Caco-2 (cell line): ENCODE measurements at regions not wholly inside any gene's neighbourhood (a gene's known extent, or its start where the extent isn't known, plus 50 kb on each side); places are given as distances from the start of the nearest gene placed in this dataset.

Source experiments
- BruUV-seq: library from RNA; stranded (reverse); fragments of 400-500 nt; replicated peaks from 2 replicates; lab custom pipeline; 2021; lab: Mats Ljungman, UMichigan
- CTCF ChIA-PET: fragments of 300-600 bp; sonication (Branson Sonifier 250); formaldehyde crosslinking; loops from one replicate; lab custom pipeline; 2022; ENCODE audit warnings: antibody characterized with exemption; lab: Charles Lee
- POLR2A ChIA-PET: fragments of 300-600 bp; sonication (Branson Sonifier 250); formaldehyde crosslinking; loops from one replicate; lab custom pipeline; 2022; ENCODE audit warnings: antibody characterized with exemption; lab: Charles Lee
- DNase-seq, 2 experiments: peaks; one replicate each; pipeline versions ENCODE4 v3.0.0 to v3.0.0-alpha.2; 2020 to 2022
- H3K27me3 ChIP-seq: replicated peaks from 2 replicates; pipeline ENCODE4 v1.6.0; 2011; ENCODE audit warnings: low read length; ENCODE audit not compliant: control insufficient read depth, insufficient read depth
- H3K36me3 ChIP-seq: 2 replicates; pipeline ENCODE4 v1.5.1; 2011; ENCODE audit warnings: low read length; ENCODE audit not compliant: control insufficient read depth, insufficient read depth
- H3K4me1 ChIP-seq: fragments of 250-450 bp; sonication (Bioruptor Pico); 2 replicates; pipeline ENCODE4 v1.5.1; 2020; ENCODE audit warnings: mild to moderate bottlenecking
- H3K4me3 ChIP-seq: 2 replicates; pipeline ENCODE4 v1.5.1; 2011; ENCODE audit warnings: low read depth, mild to moderate bottlenecking, control low read depth, low read length
- H3K9me3 ChIP-seq: fragments of 250-450 bp; sonication (Bioruptor Pico); 2 replicates; pipeline ENCODE4 v1.5.1; 2020; ENCODE audit warnings: mild to moderate bottlenecking, moderate library complexity
- H3K27ac Mint-ChIP-seq: one replicate; pipeline ENCODE4 v1.8.0; 2022; ENCODE audit warnings: mixed read lengths; ENCODE audit not compliant: unreplicated experiment
- H3K27me3 Mint-ChIP-seq: one replicate; pipeline ENCODE4 v1.8.0; 2022; ENCODE audit warnings: mixed read lengths; ENCODE audit not compliant: insufficient read depth, unreplicated experiment
- H3K36me3 Mint-ChIP-seq: one replicate; pipeline ENCODE4 v1.8.0; 2022; ENCODE audit warnings: mild to moderate bottlenecking, mixed read lengths; ENCODE audit not compliant: insufficient read depth, unreplicated experiment
- H3K4me1 Mint-ChIP-seq: one replicate; pipeline ENCODE4 v1.8.0; 2022; ENCODE audit warnings: low read depth, mixed read lengths; ENCODE audit not compliant: unreplicated experiment
- H3K4me3 Mint-ChIP-seq: one replicate; pipeline ENCODE4 v1.8.0; 2022; ENCODE audit warnings: mild to moderate bottlenecking, moderate library complexity, mixed read lengths; ENCODE audit not compliant: unreplicated experiment
- H3K9me3 Mint-ChIP-seq: one replicate; pipeline ENCODE4 v1.8.0; 2022; ENCODE audit warnings: mixed read lengths; ENCODE audit not compliant: unreplicated experiment
- intact Hi-C: fragments of 100-400 bp; cut with micrococcal nuclease; formaldehyde crosslinking; loops from one replicate; pipeline ENCODE4 v1.10.0; 2022; ENCODE audit not compliant: unreplicated experiment
- TF ChIP-seq, protein P1 (sequence below), 2 experiments: fragments of 200-600 bp in 1 of 2; IDR thresholded peaks; 1 replicate in 1 of 2; 2 replicates in 1 of 2; pipeline versions ENCODE4 v1.5.1 to v1.8.0; 2011 to 2022; ENCODE audit warnings: antibody characterized with exemption in 1 of 2, control low read depth in 1 of 2, inconsistent platforms in 1 of 2, low read depth in 1 of 2, low read length in 1 of 2, mild to moderate bottlenecking in 1 of 2, moderate library complexity in 1 of 2; ENCODE audit not compliant: insufficient read depth in 1 of 2, severe bottlenecking in 1 of 2, unreplicated experiment in 1 of 2

GRCh38 chr5:110852541-110852940 is 113.7 kb downstream of the SLC25A46 start:
- DNase-seq: no peak
- TF ChIP-seq, protein P1, sequence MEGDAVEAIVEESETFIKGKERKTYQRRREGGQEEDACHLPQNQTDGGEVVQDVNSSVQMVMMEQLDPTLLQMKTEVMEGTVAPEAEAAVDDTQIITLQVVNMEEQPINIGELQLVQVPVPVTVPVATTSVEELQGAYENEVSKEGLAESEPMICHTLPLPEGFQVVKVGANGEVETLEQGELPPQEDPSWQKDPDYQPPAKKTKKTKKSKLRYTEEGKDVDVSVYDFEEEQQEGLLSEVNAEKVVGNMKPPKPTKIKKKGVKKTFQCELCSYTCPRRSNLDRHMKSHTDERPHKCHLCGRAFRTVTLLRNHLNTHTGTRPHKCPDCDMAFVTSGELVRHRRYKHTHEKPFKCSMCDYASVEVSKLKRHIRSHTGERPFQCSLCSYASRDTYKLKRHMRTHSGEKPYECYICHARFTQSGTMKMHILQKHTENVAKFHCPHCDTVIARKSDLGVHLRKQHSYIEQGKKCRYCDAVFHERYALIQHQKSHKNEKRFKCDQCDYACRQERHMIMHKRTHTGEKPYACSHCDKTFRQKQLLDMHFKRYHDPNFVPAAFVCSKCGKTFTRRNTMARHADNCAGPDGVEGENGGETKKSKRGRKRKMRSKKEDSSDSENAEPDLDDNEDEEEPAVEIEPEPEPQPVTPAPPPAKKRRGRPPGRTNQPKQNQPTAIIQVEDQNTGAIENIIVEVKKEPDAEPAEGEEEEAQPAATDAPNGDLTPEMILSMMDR (IDR thresholded peaks at IDR 0.05; ENCODE audit: insufficient read depth in 1 of 2, low read depth in 1 of 2, low read length in 1 of 2, severe bottlenecking in 1 of 2, unreplicated experiment in 1 of 2): no peak
- Histone ChIP-seq H3K4me1 (no peaks in the 10 kb centered on the region), H3K9me3 (no peaks in the 10 kb centered on the region), H3K4me3 (no peak overlapping the region), H3K36me3 (no peaks in the 10 kb centered on the region), H3K27me3 (no peaks in the 10 kb centered on the region)
- no TSS peak for BruUV-seq
- H3K9me3 Mint-ChIP-seq: peaks cover 20% of the 10 kb centered on the region
- POLR2A ChIA-PET: no interaction called here
- CTCF ChIA-PET: no interaction called here
- no peaks in the 10 kb centered on the region for H3K36me3 Mint-ChIP-seq
- no peak overlapping the region for H3K4me3 Mint-ChIP-seq
- H3K4me1 Mint-ChIP-seq: no peaks in the 10 kb centered on the region
- H3K27ac Mint-ChIP-seq: no peak overlapping the region
- peaks cover 2% of the 10 kb centered on the region for H3K27me3 Mint-ChIP-seq
- intact Hi-C loops: no loop called here

- no peak overlapping the region for H3K4me3 Mint-ChIP-seq
- H3K9me3 Mint-ChIP-seq: peaks cover 20% of the 10 kb centered on the region
- no peaks in the 10 kb centered on the region for H3K4me1 Mint-ChIP-seq
- ChIA-PET POLR2A (no interaction called here), CTCF (no interaction called here)
- no TSS peak for BruUV-seq
- Histone ChIP-seq H3K4me1 (no peaks in the 10 kb centered on the region), H3K27me3 (no peaks in the 10 kb centered on the region), H3K9me3 (no peaks in the 10 kb centered on the region), H3K4me3 (no peak overlapping the region), H3K36me3 (no peaks in the 10 kb centered on the region)
- no peak for DNase-seq
- intact Hi-C loops: no loop called here
- TF ChIP-seq, protein P1 (IDR thresholded peaks at IDR 0.05; ENCODE audit: insufficient read depth in 1 of 2, low read depth in 1 of 2, low read length in 1 of 2, severe bottlenecking in 1 of 2, unreplicated experiment in 1 of 2): no peak
- no peaks in the 10 kb centered on the region for H3K36me3 Mint-ChIP-seq
- no peak overlapping the region for H3K27ac Mint-ChIP-seq
- peaks cover 2% of the 10 kb centered on the region for H3K27me3 Mint-ChIP-seq
Observed at GRCh38 chr5:110853267-110853666, 114.5 kb downstream of the SLC25A46 start.

DNA sequence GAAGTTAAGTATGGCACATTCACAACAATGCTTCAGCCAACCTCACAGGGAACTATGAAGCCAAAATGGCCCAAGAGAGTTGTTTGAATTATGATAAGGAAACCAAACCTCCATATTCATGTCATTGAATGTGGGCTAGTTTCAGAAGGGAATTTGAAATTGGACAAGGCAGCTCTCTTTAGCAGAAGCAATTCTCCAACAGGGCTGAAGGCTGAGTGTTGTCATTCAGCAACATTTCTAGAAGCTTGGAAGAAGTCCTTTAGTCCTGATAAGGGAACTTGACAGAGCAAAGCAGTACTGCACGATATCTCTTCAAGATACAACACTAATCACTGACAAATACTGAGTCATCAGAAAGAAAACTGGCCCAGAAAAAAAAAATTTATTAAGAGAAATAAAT is 115.4 kb downstream of the SLC25A46 start:
- BruUV-seq: no TSS peak
- intact Hi-C loops: no loop called here
- H3K36me3 ChIP-seq: no peaks in the 10 kb centered on the region
- no peak for DNase-seq
- CTCF ChIA-PET: no interaction called here
- POLR2A ChIA-PET: no interaction called here
- H3K4me3 Mint-ChIP-seq: no peak overlapping the region
- no peaks in the 10 kb centered on the region for H3K36me3 Mint-ChIP-seq
- H3K4me1 ChIP-seq: no peaks in the 10 kb centered on the region
- TF ChIP-seq, protein P1 (IDR thresholded peaks at IDR 0.05; ENCODE audit: insufficient read depth in 1 of 2, low read depth in 1 of 2, low read length in 1 of 2, severe bottlenecking in 1 of 2, unreplicated experiment in 1 of 2): no peak
- peaks cover 2% of the 10 kb centered on the region for H3K27me3 Mint-ChIP-seq
- H3K27ac Mint-ChIP-seq: no peak overlapping the region
- no peaks in the 10 kb centered on the region for H3K4me1 Mint-ChIP-seq
- peaks cover 13% of the 10 kb centered on the region for H3K9me3 Mint-ChIP-seq
- H3K9me3 ChIP-seq: no peaks in the 10 kb centered on the region
- no peaks in the 10 kb centered on the region for H3K27me3 ChIP-seq
- H3K4me3 ChIP-seq: no peak overlapping the region
